ENCODE measurements at regions not wholly inside any gene's neighbourhood (a gene's known extent, or its start where the extent isn't known, plus 50 kb on each side); places are given as distances from the start of the nearest gene placed in this dataset.

- peaks cover 5% of the 10 kb centered on the region for H3K4me1 Mint-ChIP-seq (ENCODE audit: insufficient read depth, unreplicated experiment)
- no peaks in the 10 kb centered on the region for H3K27me3 Mint-ChIP-seq (ENCODE audit: insufficient read depth, unreplicated experiment)
- no peaks in the 10 kb centered on the region for H3K36me3 Mint-ChIP-seq (ENCODE audit: insufficient read depth, unreplicated experiment)
- no TSS peak for BruUV-seq (replicated peaks)
- DNase-seq (ENCODE audit: unreplicated experiment) = no peak
- H3K27ac Mint-ChIP-seq (ENCODE audit: low read depth, unreplicated experiment) = no peak overlapping the region
- intact Hi-C loops (cut with micrococcal nuclease) = no loop called here
- CTCF ChIA-PET = no interaction called here
- POLR2A ChIA-PET = interaction anchor here (1.5 kb wide), 1 partner anchor 80 kb away, joined by 4 read pairs; no protein-coding TSS in a partner anchor
- no peak overlapping the region for H3K4me3 Mint-ChIP-seq (ENCODE audit: unreplicated experiment)
- no peaks in the 10 kb centered on the region for H3K9me3 Mint-ChIP-seq (ENCODE audit: unreplicated experiment)
- TF ChIP-seq CTCF (IDR thresholded peaks at IDR 0.05; ENCODE audit: unreplicated experiment) = no peak
These were observed 142.8 kb upstream of the FUT8 start for GRCh38 chr14:65269732-65270131.

GRCh38 chr14:65277027-65277426, 135.5 kb upstream of the FUT8 start:
- Mint-ChIP-seq H3K4me1 (ENCODE audit: insufficient read depth, unreplicated experiment) (no peaks in the 10 kb centered on the region), H3K27ac (ENCODE audit: low read depth, unreplicated experiment) (no peak overlapping the region), H3K27me3 (ENCODE audit: insufficient read depth, unreplicated experiment) (no peaks in the 10 kb centered on the region), H3K36me3 (ENCODE audit: insufficient read depth, unreplicated experiment) (no peaks in the 10 kb centered on the region), H3K9me3 (ENCODE audit: unreplicated experiment) (no peaks in the 10 kb centered on the region), H3K4me3 (ENCODE audit: unreplicated experiment) (no peak overlapping the region)
- no TSS peak for BruUV-seq (replicated peaks)
- ChIA-PET POLR2A (interaction anchor here (0.7 kb wide), 1 partner anchor 92 kb away, joined by 4 read pairs; no protein-coding TSS in a partner anchor), CTCF (interaction anchor here (0.6 kb wide), 1 partner anchor 62 kb away, joined by 3 read pairs; no protein-coding TSS in a partner anchor)
- DNase-seq (ENCODE audit: unreplicated experiment) = peak; percentile 39
- intact Hi-C loops (cut with micrococcal nuclease) = no loop called here
- TF ChIP-seq CTCF (IDR thresholded peaks at IDR 0.05; ENCODE audit: unreplicated experiment) = no peak

GRCh38 chr14:65277580-65278270, 134.8 kb upstream of the FUT8 start:
- Mint-ChIP-seq H3K9me3 (ENCODE audit: unreplicated experiment) (no peaks in the 10 kb centered on the region), H3K27ac (ENCODE audit: low read depth, unreplicated experiment) (no peak overlapping the region), H3K36me3 (ENCODE audit: insufficient read depth, unreplicated experiment) (no peaks in the 10 kb centered on the region), H3K27me3 (ENCODE audit: insufficient read depth, unreplicated experiment) (no peaks in the 10 kb centered on the region), H3K4me3 (ENCODE audit: unreplicated experiment) (no peak overlapping the region), H3K4me1 (ENCODE audit: insufficient read depth, unreplicated experiment) (no peaks in the 10 kb centered on the region)
- no peak for TF ChIP-seq CTCF (IDR thresholded peaks at IDR 0.05; ENCODE audit: unreplicated experiment)
- no peak for DNase-seq (ENCODE audit: unreplicated experiment)
- BruUV-seq (replicated peaks) = no TSS peak
- POLR2A ChIA-PET = interaction anchor here (0.8 kb wide), 1 partner anchor 122 kb away, joined by 3 read pairs; no protein-coding TSS in a partner anchor
- CTCF ChIA-PET = interaction anchor here (1.0 kb wide), 1 partner anchor 28 kb away, joined by 3 read pairs; no protein-coding TSS in a partner anchor
- intact Hi-C loops (cut with micrococcal nuclease) = no loop called here

- no peak for TF ChIP-seq CTCF (IDR thresholded peaks at IDR 0.05; ENCODE audit: unreplicated experiment)
- Mint-ChIP-seq H3K27ac (ENCODE audit: low read depth, unreplicated experiment) (no peak overlapping the region), H3K36me3 (ENCODE audit: insufficient read depth, unreplicated experiment) (no peaks in the 10 kb centered on the region), H3K4me1 (ENCODE audit: insufficient read depth, unreplicated experiment) (no peaks in the 10 kb centered on the region), H3K4me3 (ENCODE audit: unreplicated experiment) (no peak overlapping the region), H3K27me3 (ENCODE audit: insufficient read depth, unreplicated experiment) (no peaks in the 10 kb centered on the region), H3K9me3 (ENCODE audit: unreplicated experiment) (no peaks in the 10 kb centered on the region)
- ChIA-PET POLR2A (interaction anchor here (0.8 kb wide), 1 partner anchor 121 kb away, joined by 3 read pairs; no protein-coding TSS in a partner anchor), CTCF (interaction anchor here (0.7 to 1.0 kb wide), 2 partner anchors 29 to 56 kb away, joined by 3 read pairs; no protein-coding TSS in a partner anchor)
- intact Hi-C loops (cut with micrococcal nuclease) = no loop called here
- BruUV-seq (replicated peaks) = no TSS peak
- no peak for DNase-seq (ENCODE audit: unreplicated experiment)
These were observed 133.9 kb upstream of the FUT8 start for GRCh38 chr14:65278589-65278988.

Data from MCF 10A (cell line).